ENCODE measurements at regions not wholly inside any gene's neighbourhood (a gene's known extent, or its start where the extent isn't known, plus 50 kb on each side); places are given as distances from the start of the nearest gene placed in this dataset.

DNA sequence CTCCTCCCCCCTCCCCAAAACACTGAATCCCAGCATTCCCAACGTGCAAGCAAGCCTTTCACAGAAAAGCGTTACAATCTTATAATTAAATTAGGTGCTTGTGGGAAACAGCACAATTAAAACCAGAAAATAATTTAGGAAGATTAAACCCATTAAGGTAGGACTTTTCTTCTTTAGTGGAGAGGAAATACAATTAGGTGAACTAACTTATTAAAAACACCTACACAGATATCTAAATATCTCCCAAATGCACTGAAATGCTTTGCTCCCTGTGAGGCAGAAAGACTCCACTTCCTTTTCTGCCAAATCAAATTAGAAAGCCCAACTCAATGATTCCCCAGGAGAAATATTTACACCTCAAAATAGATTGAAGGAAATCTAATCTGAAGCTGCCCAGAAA lies 60.9 kb upstream of the ETS2 start:
- Mint-ChIP-seq H3K27ac (no peak overlapping the region), H3K4me1 (peaks cover 7% of the 10 kb centered on the region), H3K36me3 (no peaks in the 10 kb centered on the region), H3K9me3 (no peaks in the 10 kb centered on the region), H3K4me3 (no peak overlapping the region)
- DNase-seq (ENCODE audit: low spot score in 2 of 2) (no peak), ATAC-seq (no peak)

DNA sequence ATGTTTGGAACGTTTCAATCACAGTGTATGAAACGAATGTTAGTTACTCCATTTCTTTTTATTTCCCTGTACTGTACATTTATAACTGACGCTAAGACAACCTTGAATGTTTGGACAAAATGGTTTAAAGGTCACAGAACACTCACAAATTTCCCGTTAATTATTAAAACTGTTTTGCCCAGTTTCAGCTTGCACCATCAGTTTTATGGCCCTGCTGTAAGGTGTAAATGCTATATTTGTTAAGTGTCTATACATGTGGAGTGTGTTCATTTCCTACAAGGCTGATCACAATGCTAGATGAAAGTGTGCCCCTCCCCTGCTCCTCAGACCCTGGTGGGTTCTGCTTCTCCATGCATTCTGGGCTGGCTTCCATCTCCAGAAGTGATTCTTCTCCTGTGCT lies 57.9 kb upstream of the ETS2 start:
- no peak for DNase-seq (ENCODE audit: low spot score in 2 of 2)
- Mint-ChIP-seq H3K36me3 (no peaks in the 10 kb centered on the region), H3K27ac (no peak overlapping the region), H3K4me1 (no peaks in the 10 kb centered on the region), H3K9me3 (no peaks in the 10 kb centered on the region), H3K4me3 (no peak overlapping the region)
- ATAC-seq, result no peak

DNA sequence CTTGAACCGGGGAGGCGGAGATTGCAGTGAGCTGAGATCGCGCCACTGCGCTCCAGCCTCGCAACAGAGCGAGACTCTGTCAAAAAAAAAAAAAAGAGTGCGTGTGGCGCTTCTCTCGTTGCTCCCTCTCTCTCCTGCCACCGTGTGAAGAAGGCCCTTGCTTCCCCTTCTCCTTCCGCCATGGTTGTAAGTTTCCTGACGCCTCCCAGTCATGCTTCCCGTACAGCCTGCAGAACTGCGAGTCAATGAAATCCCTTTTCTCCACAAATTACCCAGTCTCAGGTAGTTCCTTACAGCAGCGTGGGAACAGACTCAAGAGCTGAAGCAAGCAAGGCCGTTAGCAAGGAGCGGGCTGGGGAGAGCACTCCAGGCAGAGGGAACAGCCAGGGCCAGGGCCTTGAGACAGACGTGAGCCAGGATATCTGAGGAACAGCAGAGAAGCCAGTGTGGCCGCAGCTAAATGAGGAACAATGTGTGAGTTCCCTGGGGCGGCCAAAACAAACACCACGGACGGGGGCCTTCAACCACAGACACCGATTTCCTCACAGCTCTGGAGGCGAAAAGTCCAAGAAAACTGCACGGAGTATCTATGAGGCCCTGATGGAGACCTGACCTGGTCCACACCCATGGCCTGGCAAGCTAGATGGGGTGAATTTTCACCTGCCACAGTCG lies 54.2 kb upstream of the ETS2 start:
- ATAC-seq, result no peak
- no peak for DNase-seq (ENCODE audit: low spot score in 2 of 2)
- no peaks in the 10 kb centered on the region for H3K9me3 Mint-ChIP-seq
- H3K36me3 Mint-ChIP-seq, result no peaks in the 10 kb centered on the region
- no peak overlapping the region for H3K27ac Mint-ChIP-seq
- H3K4me3 Mint-ChIP-seq, result no peak overlapping the region
- peaks cover 8% of the 10 kb centered on the region for H3K4me1 Mint-ChIP-seq

DNA sequence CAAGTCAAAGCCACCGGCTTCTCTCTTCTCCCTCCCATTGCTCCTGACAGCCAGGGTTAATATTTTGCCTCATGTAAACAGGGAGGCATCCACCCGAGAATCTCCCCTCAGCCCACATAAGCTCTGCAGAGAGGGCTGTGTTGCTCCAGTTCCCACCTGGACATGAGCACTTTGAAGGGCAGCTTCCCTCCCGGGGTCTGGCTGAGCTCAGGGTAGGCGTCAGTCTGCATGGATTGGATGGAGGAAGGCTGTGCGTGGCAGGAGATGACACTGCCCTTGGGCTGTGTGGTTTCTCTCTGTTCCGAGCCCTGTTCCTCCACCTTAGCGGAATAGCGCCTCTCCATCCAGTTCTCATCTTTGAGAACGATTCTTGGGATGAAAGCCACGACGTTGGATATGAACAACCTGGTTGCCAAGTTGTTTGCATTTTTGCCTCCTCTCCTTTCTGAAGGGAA lies 53.7 kb upstream of the ETS2 start:
- no peak overlapping the region for H3K4me3 Mint-ChIP-seq
- H3K36me3 Mint-ChIP-seq, result no peaks in the 10 kb centered on the region
- DNase-seq (ENCODE audit: low spot score in 2 of 2) (no peak), ATAC-seq (no peak)
- peaks cover 8% of the 10 kb centered on the region for H3K4me1 Mint-ChIP-seq
- no peaks in the 10 kb centered on the region for H3K9me3 Mint-ChIP-seq
- no peak overlapping the region for H3K27ac Mint-ChIP-seq

DNA sequence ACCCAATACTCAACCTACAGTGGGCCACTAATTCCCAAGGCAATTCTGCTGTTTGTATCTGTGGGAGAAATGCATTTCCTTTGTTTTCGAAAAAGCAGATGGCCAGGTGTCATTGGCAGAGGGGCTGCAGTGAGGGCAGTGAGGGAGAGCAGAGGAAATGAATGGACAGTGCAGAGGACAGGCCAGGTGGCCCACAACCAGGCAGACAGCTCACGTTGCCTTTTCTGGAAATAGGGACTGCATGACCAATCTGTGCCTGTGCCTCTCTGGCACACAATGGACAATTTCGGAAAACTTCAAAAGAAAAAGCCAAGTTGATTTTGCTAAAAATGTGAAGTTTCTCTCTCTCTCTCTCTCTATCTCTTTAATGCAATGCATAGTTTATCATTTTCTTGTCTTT lies 52.6 kb upstream of the ETS2 start:
- H3K9me3 Mint-ChIP-seq, result no peaks in the 10 kb centered on the region
- H3K27ac Mint-ChIP-seq, result no peak overlapping the region
- peaks cover 8% of the 10 kb centered on the region for H3K4me1 Mint-ChIP-seq
- ATAC-seq (no peak), DNase-seq (ENCODE audit: low spot score in 2 of 2) (no peak)
- H3K4me3 Mint-ChIP-seq, result no peak overlapping the region
- H3K36me3 Mint-ChIP-seq, result no peaks in the 10 kb centered on the region

DNA sequence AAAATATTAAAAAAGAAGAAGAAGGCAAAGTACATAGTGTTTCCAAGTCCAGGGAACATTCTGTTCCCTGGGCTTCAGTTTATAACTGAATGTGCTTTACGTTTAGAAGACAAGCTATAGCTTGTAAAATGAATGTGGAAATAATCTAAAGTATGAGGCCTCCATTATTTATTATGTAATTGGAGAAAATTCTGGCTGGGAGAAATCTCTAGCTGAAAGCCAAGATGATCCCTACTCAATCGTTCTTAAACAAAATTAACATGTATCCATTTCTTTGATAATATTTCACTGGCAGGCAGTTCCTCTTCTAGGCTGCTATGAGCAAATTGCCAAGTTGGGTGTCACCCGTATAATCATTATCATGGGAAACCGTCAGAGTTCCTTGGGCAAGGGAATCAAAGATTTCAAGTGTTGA lies 52.2 kb upstream of the ETS2 start:
- no peak for ATAC-seq
- no peaks in the 10 kb centered on the region for H3K36me3 Mint-ChIP-seq
- H3K4me3 Mint-ChIP-seq, result no peak overlapping the region
- H3K27ac Mint-ChIP-seq, result no peak overlapping the region
- H3K4me1 Mint-ChIP-seq, result peaks cover 8% of the 10 kb centered on the region
- DNase-seq (ENCODE audit: low spot score in 2 of 2), result no peak
- H3K9me3 Mint-ChIP-seq, result no peaks in the 10 kb centered on the region
